ENCODE measurements at regions not wholly inside any gene's neighbourhood (a gene's known extent, or its start where the extent isn't known, plus 50 kb on each side); places are given as distances from the start of the nearest gene placed in this dataset.
"Not testable (repeated sequence)": the region's sequence is repeated elsewhere in the genome, so short reads cannot be mapped to it uniquely, and the experiment has no call there.

DNA sequence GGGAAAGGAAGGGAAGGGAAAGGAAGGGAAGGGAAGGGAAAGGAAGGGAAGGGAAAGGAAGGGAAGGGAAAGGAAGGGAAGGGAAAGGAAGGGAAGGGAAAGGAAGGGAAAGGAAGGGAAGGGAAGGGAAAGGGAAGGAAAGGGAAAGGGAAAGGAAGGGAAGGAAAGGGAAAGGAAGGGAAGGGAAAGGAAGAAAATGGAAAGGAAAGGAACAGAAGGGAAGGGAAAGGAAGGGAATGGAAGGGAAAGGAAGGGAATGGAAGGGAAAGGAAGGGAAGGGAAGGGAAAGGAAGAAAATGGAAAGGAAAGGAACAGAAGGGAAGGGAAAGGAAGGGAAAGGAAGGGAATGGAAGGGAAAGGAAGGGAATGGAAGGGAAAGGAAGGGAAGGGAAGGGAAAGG is 526.0 kb downstream of the RMST start:
- not testable (repeated sequence) for TF ChIP-seq POLR2AphosphoS5 (IDR thresholded peaks at IDR 0.05; ENCODE audit: borderline replicate concordance, low read depth, low read length); EZH2 (IDR thresholded peaks at IDR 0.05); FOXP2 (optimal IDR thresholded peaks at IDR 0.05; ENCODE audit: control extremely low read depth, extremely low read length, insufficient read depth)

All from SK-N-MC (cell line).